ENCODE measurements at regions not wholly inside any gene's neighbourhood (a gene's known extent, or its start where the extent isn't known, plus 50 kb on each side); places are given as distances from the start of the nearest gene placed in this dataset.

DNA sequence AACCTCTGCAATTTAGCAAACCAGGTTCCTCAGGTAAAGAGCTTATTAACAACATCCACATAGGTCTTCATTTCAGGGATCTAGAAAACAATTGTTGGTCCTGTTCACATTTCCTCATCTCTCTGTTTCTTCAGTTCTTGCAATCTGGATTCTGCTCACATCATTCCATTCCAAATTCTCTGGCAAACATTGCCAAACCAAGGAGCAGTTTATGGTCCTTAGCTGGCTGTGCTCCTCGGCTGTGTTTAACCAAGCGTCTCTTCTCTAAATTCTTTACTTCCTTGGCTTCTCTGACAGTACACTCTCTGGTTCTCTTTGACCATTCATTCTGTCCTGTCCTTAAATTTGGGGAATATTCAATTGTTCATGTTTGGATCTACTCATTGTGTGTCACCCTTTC is 65.8 kb upstream of the RANBP3L start:
- Mint-ChIP-seq H3K27ac (ENCODE audit: unreplicated experiment) (no peak overlapping the region), H3K27me3 (ENCODE audit: unreplicated experiment) (peaks cover 2% of the 10 kb centered on the region), H3K4me1 (ENCODE audit: unreplicated experiment) (peaks cover 19% of the 10 kb centered on the region), H3K36me3 (ENCODE audit: low read depth, unreplicated experiment) (no peaks in the 10 kb centered on the region), H3K9me3 (ENCODE audit: unreplicated experiment) (no peaks in the 10 kb centered on the region), H3K4me3 (ENCODE audit: unreplicated experiment) (no peak overlapping the region)
- TF ChIP-seq, protein P1, sequence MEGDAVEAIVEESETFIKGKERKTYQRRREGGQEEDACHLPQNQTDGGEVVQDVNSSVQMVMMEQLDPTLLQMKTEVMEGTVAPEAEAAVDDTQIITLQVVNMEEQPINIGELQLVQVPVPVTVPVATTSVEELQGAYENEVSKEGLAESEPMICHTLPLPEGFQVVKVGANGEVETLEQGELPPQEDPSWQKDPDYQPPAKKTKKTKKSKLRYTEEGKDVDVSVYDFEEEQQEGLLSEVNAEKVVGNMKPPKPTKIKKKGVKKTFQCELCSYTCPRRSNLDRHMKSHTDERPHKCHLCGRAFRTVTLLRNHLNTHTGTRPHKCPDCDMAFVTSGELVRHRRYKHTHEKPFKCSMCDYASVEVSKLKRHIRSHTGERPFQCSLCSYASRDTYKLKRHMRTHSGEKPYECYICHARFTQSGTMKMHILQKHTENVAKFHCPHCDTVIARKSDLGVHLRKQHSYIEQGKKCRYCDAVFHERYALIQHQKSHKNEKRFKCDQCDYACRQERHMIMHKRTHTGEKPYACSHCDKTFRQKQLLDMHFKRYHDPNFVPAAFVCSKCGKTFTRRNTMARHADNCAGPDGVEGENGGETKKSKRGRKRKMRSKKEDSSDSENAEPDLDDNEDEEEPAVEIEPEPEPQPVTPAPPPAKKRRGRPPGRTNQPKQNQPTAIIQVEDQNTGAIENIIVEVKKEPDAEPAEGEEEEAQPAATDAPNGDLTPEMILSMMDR (IDR thresholded peaks at IDR 0.05; ENCODE audit: unreplicated experiment), result no peak
- no peak for DNase-seq (ENCODE audit: low spot score)

DNA sequence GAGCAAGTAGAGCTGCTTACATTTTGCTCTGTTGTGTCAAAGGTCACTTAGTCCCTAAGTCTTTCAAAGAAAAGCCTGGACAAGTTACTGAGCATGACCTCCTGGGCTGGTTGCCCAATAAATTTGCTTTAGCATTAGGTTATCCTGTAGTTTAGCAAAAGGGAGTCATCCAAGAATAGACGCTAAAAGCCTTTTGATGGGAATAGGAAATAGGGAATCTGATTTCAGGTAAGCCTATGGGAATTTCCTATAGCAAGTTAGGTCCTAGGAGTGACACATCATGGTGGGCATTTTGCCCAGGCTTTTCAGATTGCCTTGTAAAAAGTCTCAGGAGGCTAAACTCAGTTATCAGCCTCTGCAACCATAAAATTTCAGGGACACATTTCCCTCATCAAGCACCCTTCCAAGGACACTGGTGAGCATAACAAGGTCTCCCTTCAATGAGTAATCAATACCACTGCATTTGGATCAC is 67.6 kb upstream of the RANBP3L start:
- Mint-ChIP-seq H3K27ac (ENCODE audit: unreplicated experiment) (no peak overlapping the region), H3K4me3 (ENCODE audit: unreplicated experiment) (no peak overlapping the region), H3K36me3 (ENCODE audit: low read depth, unreplicated experiment) (no peaks in the 10 kb centered on the region), H3K4me1 (ENCODE audit: unreplicated experiment) (peaks cover 17% of the 10 kb centered on the region), H3K9me3 (ENCODE audit: unreplicated experiment) (no peaks in the 10 kb centered on the region), H3K27me3 (ENCODE audit: unreplicated experiment) (peaks cover 6% of the 10 kb centered on the region)
- no peak for DNase-seq (ENCODE audit: low spot score)
- TF ChIP-seq, protein P1 (IDR thresholded peaks at IDR 0.05; ENCODE audit: unreplicated experiment), result no peak

DNA sequence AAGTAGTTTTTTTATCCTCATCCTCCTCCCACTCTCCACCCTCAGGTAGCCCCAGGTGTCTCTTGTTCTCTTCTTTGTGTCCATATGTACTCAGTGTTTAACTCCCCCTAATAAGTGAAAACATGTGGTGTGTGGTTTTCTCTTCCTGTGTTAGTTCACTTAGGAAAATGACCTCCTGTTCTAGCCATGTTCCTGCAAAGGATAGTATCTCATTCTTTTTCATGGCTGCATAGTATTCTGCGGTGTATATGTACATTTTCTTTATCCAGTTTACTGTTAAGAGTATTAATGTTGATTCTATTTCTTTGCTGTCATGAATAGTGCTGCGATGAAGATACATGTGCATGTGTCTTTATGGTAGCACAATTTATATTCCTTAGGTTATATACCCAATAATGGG is 68.4 kb upstream of the RANBP3L start:
- DNase-seq (ENCODE audit: low spot score), result no peak
- Mint-ChIP-seq H3K9me3 (ENCODE audit: unreplicated experiment) (no peaks in the 10 kb centered on the region), H3K36me3 (ENCODE audit: low read depth, unreplicated experiment) (no peaks in the 10 kb centered on the region), H3K27me3 (ENCODE audit: unreplicated experiment) (peaks cover 6% of the 10 kb centered on the region), H3K27ac (ENCODE audit: unreplicated experiment) (no peak overlapping the region), H3K4me3 (ENCODE audit: unreplicated experiment) (no peak overlapping the region), H3K4me1 (ENCODE audit: unreplicated experiment) (peaks cover 17% of the 10 kb centered on the region)
- TF ChIP-seq, protein P1 (IDR thresholded peaks at IDR 0.05; ENCODE audit: unreplicated experiment), result no peak

DNA sequence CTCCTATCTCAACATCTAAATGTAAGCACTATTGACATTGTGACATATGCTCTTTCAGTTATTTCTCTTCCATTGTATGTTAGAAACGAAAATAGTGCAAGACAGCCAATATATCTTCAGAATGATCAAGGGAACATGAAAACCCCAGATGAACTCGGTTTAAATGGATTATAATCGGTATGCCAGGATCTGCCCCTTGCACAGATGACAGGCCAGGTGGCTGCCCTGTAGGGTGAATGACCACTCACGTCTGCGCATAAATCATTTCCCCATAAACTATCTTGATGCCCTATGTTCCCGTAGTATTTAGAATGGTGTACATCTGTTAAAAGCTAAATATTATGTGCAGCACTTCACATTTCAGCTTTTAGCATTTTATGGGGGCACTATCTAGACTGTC is 69.7 kb upstream of the RANBP3L start:
- H3K4me1 Mint-ChIP-seq (ENCODE audit: unreplicated experiment), result peaks cover 17% of the 10 kb centered on the region
- no peak overlapping the region for H3K27ac Mint-ChIP-seq (ENCODE audit: unreplicated experiment)
- TF ChIP-seq, protein P1 (IDR thresholded peaks at IDR 0.05; ENCODE audit: unreplicated experiment), result no peak
- H3K9me3 Mint-ChIP-seq (ENCODE audit: unreplicated experiment), result no peaks in the 10 kb centered on the region
- H3K4me3 Mint-ChIP-seq (ENCODE audit: unreplicated experiment), result no peak overlapping the region
- no peaks in the 10 kb centered on the region for H3K36me3 Mint-ChIP-seq (ENCODE audit: low read depth, unreplicated experiment)
- DNase-seq (ENCODE audit: low spot score), result no peak
- peaks cover 6% of the 10 kb centered on the region for H3K27me3 Mint-ChIP-seq (ENCODE audit: unreplicated experiment)

DNA sequence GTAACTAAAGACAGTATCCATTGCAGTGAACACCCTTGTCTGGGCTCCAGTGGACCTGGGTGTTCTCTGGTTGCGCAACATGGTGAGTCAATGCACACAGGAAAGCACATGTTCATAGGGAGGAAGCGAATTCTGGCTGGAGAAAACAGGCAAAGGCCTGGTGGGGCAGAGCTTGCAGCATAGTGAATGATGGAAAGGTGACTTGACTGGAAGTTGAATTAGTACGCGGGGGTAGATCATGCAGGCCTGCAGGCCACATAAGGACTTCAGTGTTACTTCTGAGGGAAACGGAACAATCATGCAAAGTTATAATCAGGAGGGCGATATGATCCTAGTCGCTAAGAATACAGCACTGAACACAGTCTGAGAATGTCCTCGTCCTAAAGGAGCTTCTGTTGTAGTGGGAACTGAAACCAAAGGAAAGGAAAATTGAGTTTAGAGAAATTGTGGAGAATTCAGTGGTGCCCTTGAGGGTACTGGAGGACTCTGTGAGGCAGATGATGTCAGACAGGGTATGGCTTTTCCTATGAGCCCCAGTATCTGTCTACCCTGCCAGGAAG is 71.9 kb upstream of the RANBP3L start:
- TF ChIP-seq, protein P1 (IDR thresholded peaks at IDR 0.05; ENCODE audit: unreplicated experiment), result no peak
- Mint-ChIP-seq H3K9me3 (ENCODE audit: unreplicated experiment) (no peaks in the 10 kb centered on the region), H3K4me1 (ENCODE audit: unreplicated experiment) (peaks cover 4% of the 10 kb centered on the region), H3K27me3 (ENCODE audit: unreplicated experiment) (peaks cover 6% of the 10 kb centered on the region), H3K4me3 (ENCODE audit: unreplicated experiment) (no peak overlapping the region), H3K36me3 (ENCODE audit: low read depth, unreplicated experiment) (no peaks in the 10 kb centered on the region), H3K27ac (ENCODE audit: unreplicated experiment) (no peak overlapping the region)
- no peak for DNase-seq (ENCODE audit: low spot score)
